GM18868 (cell line): ENCODE measurements at regions not wholly inside any gene's neighbourhood (a gene's known extent, or its start where the extent isn't known, plus 50 kb on each side); places are given as distances from the start of the nearest gene placed in this dataset.
"Not testable (repeated sequence)": the region's sequence is repeated elsewhere in the genome, so short reads cannot be mapped to it uniquely, and the experiment has no call there.

Source experiments
- ATAC-seq: cut with Tn5 transposase; IDR thresholded peaks from one replicate; pipeline ENCODE4 v1.9.1; 2021; ENCODE audit warnings: mild to moderate bottlenecking, moderate library complexity; ENCODE audit not compliant: unreplicated experiment

- ATAC-seq, result no peak
Measured at GRCh38 chr12:58412461-58413060, 471.2 kb downstream of the ATP23 start.

DNA sequence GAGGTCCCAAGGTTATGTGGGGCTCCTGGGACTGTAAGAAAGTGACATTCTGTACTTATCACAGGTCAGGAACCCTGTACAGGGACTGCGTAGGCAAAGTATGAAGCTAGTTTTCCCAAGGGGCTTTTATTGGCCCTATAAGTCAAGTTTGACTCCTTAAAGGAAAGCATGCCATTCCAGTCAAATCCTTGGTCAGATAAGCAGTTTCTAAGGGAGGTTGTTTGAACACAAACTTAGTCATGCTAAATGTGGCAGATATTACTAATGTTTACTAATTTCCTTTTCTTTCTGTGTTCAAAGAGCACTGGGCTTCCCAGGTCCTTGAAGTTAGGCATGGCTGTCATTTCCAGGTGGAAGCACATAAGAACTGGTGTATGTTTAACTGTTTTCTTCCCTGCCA, 472.4 kb downstream of the ATP23 start:
- no peak for ATAC-seq

GRCh38 chr12:58414398-58414871, 473.1 kb downstream of the ATP23 start:
- ATAC-seq, result no peak

DNA sequence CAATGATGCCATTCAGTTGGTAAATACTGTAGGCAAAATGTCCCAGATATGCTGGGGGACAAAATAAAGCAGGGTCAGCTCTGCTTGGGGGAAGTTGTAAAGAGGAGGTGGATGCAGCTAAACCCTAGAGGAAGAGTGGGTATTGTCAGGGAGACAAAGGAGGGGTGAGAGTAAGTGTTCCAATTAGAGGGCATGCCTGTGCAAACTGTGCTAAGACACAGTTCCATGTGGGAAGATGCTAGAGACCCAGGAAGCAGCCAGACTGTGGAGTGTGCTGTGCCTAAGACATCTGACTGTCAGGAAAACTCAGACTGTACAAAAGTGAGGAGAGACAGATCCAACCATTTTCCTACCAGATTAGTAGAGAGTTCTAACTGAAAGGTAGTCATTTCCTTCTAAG, 474.3 kb downstream of the ATP23 start:
- no peak for ATAC-seq

GRCh38 chr12:58416236-58416635, 474.9 kb downstream of the ATP23 start:
- no peak for ATAC-seq

DNA sequence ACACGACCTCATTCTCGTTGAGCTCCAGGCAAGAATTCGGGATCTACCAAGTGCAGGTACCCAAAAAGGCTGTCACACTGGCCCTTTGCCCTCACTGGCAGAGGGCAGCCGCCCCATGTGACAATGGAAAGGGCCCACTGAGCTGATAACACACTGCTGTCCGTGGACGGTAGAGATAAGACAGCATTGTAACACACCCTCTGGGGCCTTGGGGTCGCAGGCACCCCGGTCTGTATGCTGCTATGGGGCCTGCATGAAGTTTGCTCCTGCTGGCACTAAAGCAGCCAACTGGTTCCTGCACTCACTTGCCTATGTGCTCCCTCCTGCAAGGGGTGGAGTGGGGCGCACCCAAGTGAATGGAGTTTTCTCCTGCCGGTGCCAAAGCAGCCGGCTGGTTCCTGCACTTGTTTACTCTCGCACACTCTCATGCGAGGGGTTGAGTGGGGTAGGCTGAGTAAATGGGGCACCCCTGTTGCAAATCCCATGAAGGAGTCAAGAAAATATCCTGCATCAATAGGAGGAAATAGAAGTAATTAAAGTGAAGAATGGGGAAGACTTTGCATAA, 477.9 kb downstream of the ATP23 start:
- no peak for ATAC-seq

- ATAC-seq, result no peak
Measured at GRCh38 chr12:58419905-58420304, 478.5 kb downstream of the ATP23 start.

DNA sequence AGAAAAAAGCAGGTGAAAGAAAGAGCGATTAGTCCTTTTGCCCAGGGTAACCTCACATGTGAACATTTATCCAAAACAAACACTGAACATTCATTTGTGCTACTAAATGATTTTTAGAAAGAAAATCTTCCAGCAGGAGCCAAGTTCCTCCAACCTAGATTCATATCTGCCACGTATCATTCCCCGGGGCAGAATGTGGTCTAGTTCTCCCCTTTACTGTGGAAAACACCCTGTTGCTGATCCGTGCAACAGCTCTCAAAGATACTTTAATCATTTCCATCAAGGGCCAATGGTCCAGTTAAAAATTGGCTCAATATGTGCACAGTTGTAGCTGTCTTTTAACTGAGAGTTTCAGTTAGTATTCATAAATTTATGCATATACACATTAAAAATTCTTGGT, 479.1 kb downstream of the ATP23 start:
- ATAC-seq, result peak; percentile 15

- ATAC-seq, result no peak
Measured at GRCh38 chr12:58421990-58422389, 480.6 kb downstream of the ATP23 start.

GRCh38 chr12:58424735-58425392, 483.5 kb downstream of the ATP23 start:
- peak; percentile 27 for ATAC-seq

DNA sequence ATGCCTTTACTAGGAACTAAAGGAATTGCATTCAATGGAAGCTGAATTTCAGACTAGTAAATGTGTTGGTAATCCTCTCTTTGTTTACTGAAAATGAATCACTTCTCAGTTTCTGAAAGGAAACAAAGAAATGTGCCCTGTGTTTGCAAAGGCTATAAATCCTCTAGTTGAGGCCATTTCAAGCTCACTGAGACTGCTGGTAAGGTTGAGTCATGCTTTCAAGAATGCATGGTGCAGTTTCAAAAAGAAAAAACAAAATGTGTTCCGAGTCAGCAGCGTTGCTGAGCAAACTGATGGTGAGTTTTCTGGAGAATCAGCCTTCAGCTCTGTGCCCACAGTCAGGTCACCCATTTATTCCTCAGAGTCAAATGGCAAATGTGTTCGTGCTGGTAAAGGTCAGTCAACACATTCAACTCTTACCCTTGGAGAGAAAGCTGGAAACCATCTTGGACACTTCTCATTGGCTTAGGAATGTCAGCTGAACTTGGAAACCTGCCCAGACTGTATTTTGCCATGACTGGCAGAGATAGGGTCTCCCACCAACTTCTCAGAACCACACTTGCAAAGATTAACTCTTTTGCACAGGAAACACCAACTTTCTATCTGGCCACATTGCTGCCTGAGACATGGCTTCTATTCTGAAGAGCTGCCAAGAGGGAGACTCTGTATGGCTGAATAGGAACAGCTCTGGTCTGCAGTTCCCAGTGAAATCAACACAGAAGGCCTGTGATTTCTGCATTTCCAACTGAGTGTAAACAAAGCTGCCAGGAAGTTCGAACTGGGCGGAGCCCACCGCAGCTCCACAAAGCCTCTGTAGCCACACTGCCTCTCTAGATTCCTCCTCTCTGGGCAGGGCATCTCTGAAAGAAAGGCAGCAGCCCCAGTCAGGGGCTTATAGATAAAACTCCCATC, 484.4 kb downstream of the ATP23 start:
- peak; percentile 91 for ATAC-seq

DNA sequence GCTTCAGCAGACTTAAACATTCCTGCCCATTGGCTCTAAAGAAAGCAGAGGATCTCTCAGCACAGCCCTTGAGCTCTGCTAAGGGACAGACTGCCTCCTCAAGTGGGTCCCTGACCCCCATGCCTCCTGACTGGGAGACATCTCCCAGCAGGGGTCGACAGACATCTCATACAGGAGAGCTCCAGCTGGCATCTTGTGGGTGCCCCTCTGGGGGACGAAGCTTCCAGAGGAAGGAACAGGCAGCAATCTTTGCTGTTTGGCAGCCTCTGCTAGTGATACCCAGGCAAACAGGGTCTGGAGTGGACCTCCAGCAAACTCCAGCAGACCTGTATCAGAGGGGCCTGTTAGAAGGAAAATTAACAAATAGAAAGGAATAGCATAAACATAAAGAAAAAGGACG, 485.1 kb downstream of the ATP23 start:
- ATAC-seq, result not testable (repeated sequence)

DNA sequence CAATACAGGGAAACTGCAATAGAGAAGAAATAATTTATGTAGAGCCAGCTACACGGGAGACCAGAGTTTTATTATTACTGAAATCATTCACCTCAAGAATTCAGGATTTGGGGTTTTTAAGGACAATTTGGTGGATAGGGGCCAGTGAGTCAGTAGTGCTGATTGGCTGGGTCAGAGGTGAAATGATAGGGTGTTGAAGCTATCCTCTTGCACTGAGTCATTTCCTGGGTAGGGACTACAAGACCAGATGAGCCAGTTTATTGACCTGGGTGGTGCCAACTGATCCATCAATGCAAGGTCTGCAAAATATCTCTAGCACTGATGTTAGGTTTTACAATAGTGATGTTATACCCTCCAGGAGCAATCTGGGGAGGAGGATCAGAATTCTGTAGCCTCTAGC, 486.3 kb downstream of the LRIG3 start:
- no peak for ATAC-seq

DNA sequence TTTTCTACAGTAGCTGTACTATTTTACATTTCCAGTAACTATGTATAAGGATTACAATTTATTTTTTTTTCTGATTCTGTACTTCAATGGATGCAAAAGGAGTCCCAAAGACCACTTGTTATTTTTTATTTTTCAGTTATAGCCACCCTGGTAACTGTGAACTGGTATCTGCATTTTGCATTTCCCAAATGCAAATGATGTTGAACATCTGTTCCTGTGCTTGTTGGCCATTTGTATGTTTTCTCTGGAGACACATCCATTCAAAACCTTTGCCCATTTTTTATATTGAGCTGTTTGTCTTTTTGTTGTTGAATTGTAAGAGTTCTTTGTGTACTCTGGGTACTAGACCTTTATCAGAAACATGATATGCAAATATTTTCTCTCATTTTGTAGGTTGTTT, 485.6 kb downstream of the LRIG3 start:
- ATAC-seq, result no peak

GRCh38 chr12:58435647-58436046, 484.7 kb downstream of the LRIG3 start:
- ATAC-seq, result peak; percentile 65

DNA sequence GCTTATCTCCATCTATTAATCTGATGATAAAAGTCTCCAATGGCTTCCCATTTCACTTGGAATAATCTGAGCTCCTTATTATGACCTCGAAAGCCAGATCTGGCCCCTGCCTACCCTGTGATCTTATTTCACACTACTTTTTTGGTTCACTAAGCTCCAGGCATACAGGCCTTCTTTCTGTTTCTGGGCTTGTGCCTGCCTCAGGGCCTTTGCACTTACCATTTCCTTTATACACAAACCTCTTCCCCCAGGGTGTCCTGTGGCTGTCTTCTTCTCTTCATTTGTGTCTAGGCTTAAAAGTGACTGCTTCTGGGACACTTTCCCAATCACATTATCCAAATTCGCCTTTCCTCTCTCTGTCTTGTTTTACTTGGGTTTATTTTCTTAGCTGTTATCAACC, 478.8 kb downstream of the LRIG3 start:
- no peak for ATAC-seq

DNA sequence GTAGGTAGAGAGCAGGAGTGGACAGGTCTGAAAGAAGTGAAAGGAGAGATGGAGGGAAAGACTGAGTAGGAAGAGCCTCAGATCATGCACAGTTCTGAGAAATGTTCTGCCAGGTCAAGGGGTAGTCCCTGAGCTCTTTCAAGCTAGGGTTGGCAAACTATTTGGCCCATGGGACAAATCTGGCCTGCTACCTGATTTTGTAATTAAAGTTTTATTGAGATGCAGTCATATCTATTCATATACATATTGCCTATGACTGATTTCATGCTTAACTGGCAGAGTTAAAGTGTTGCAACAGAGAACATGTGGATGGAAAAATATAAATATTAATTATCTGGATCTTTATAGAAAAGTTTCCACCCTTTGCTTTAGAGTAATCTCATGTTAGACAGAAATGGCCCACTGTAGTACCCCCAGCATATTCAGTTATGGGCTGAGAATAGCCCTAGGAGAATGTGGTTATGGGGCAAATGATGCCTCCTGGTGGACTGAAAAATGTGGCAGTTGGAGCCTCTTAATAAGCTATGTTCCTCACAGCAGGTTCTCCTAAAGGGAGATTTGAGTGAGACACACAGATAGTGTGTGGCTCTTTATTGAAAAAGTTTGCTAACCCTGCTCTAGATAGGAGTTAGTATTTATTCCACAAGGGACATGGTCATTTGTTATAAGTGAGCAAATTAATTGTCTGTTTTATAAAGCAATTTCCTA, 476.9 kb downstream of the LRIG3 start:
- peak; percentile 80 for ATAC-seq

DNA sequence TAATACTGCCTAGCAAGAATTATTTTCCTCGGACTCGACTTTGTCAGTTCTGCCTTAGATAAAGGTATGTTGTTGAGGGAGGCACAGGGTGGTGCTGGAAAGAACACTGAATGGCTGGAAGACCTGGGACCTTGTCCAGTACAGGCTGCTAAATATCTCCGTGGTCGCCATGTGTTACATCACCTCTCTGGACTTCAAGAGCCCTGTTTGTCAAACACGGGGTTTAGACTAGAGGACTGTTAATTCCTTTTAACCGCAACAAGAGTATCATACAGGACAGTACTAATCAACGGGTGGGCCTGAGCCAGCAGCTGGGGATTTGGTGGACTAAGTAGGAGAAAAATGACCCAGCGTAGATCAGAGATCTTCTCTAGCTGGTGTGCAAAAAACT, 476.3 kb downstream of the LRIG3 start:
- no peak for ATAC-seq

- no peak for ATAC-seq
Measured at GRCh38 chr12:58450868-58451482, 469.3 kb downstream of the LRIG3 start.

DNA sequence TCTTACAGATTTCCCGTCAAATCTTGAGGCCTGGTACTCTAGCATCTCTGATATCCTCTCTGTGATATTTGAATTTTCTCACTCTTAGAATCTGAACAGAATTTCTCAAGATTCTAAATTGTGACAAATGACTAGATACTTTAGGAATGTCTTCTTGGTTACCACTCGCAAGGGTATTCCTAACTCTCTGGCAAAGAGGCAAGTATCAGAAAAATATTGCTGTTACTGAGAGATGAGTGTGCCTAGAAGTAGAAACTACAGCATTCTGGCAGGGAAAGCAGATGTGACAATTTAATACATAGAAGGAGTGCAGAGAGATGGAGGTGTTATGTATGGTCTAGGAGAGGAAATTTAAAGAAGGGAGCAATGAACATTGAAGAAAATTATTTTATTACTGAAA, 467.8 kb downstream of the LRIG3 start:
- no peak for ATAC-seq
